IMR-90 (cell line): ENCODE measurements at regions not wholly inside any gene's neighbourhood (a gene's known extent, or its start where the extent isn't known, plus 50 kb on each side); places are given as distances from the start of the nearest gene placed in this dataset.

Experiments used
- ATAC-seq: fragments of 200-7000 bp; cut with Tn5 transposase; 2 replicates; pipeline ENCODE4 v1.9.1; 2020; ENCODE audit warnings: low read depth, mild to moderate bottlenecking, moderate library complexity
- BruUV-seq: library from RNA; stranded (reverse); fragments of 400-500 nt; replicated peaks from 2 replicates; lab custom pipeline; 2021; lab: Mats Ljungman, UMichigan
- CTCF ChIA-PET: fragments of 300-600 bp; formaldehyde crosslinking; extraction: SDS; loops from one replicate; lab custom pipeline; 2021; ENCODE audit warnings: antibody characterized with exemption; lab: Yijun Ruan, JAX
- POLR2A ChIA-PET: fragments of 300-600 bp; sonication (Branson Sonifier 250); formaldehyde crosslinking; loops from one replicate; lab custom pipeline; 2022; ENCODE audit warnings: antibody characterized with exemption; ENCODE audit not compliant: unreplicated experiment; lab: Charles Lee
- DNase-seq: peaks from one replicate; pipeline ENCODE4 v3.0.0; 2013
- H2AFZ ChIP-seq: replicated peaks from 2 replicates; pipeline ENCODE3; 2013; ENCODE audit warnings: low read length, mild to moderate bottlenecking; ENCODE audit not compliant: poor library complexity
- H2AK5ac ChIP-seq: 2 replicates; pipeline ENCODE4 v1.6.1; 2013; ENCODE audit warnings: low read depth, low read length, inconsistent platforms
- H2AK9ac ChIP-seq: replicated peaks from 2 replicates; pipeline ENCODE3; 2013; ENCODE audit warnings: mild to moderate bottlenecking, low read depth, low read length, moderate library complexity; ENCODE audit not compliant: poor library complexity
- H2BK120ac ChIP-seq: 2 replicates; pipeline ENCODE4 v1.6.1; 2013; ENCODE audit warnings: low read depth, low read length, inconsistent platforms
- H2BK15ac ChIP-seq: 3 replicates; pipeline ENCODE4 v1.6.1; 2013; ENCODE audit warnings: low read depth, low read length, inconsistent platforms
- H2BK20ac ChIP-seq: 2 replicates; pipeline ENCODE4 v1.6.1; 2013; ENCODE audit warnings: low read depth, mild to moderate bottlenecking, inconsistent platforms, low read length, moderate library complexity
- H2BK5ac ChIP-seq: 2 replicates; pipeline ENCODE4 v1.6.1; 2013; ENCODE audit warnings: mild to moderate bottlenecking, low read depth, low read length, inconsistent platforms; ENCODE audit not compliant: poor library complexity, severe bottlenecking
- H3K14ac ChIP-seq: replicated peaks from 2 replicates; pipeline ENCODE4 v1.6.1; 2013; ENCODE audit warnings: low read depth, low read length, inconsistent platforms
- H3K18ac ChIP-seq: 2 replicates; pipeline ENCODE4 v1.6.1; 2013; ENCODE audit warnings: low read depth, low read length, control low read depth
- H3K23ac ChIP-seq: 2 replicates; pipeline ENCODE4 v1.6.1; 2013; ENCODE audit warnings: low read depth, low read length, inconsistent platforms
- H3K27ac ChIP-seq: 2 replicates; pipeline ENCODE4 v1.5.1; 2013; ENCODE audit warnings: mild to moderate bottlenecking, control low read depth, low read length; ENCODE audit not compliant: insufficient read depth
- H3K27me3 ChIP-seq: 2 replicates; pipeline ENCODE4 v1.6.1; 2013; ENCODE audit warnings: low read length; ENCODE audit not compliant: control insufficient read depth, insufficient read depth
- H3K36me3 ChIP-seq: 2 replicates; pipeline ENCODE4 v1.6.1; 2013; ENCODE audit warnings: low read length, mixed read lengths; ENCODE audit not compliant: control insufficient read depth, insufficient read depth
- H3K4ac ChIP-seq: 2 replicates; pipeline ENCODE4 v1.6.1; 2013; ENCODE audit warnings: low read depth, low read length, inconsistent platforms
- H3K4me1 ChIP-seq: 2 replicates; pipeline ENCODE4 v1.6.1; 2013; ENCODE audit warnings: low read length, mixed read lengths; ENCODE audit not compliant: control insufficient read depth, insufficient read depth
- H3K4me2 ChIP-seq: 2 replicates; pipeline ENCODE4 v1.6.1; 2013; ENCODE audit warnings: low read depth, mild to moderate bottlenecking, control low read depth, low read length, moderate library complexity
- H3K4me3 ChIP-seq: 2 replicates; pipeline ENCODE4 v1.5.1; 2013; ENCODE audit warnings: low read depth, mild to moderate bottlenecking, control low read depth, low read length, moderate library complexity; ENCODE audit not compliant: insufficient read depth
- H3K56ac ChIP-seq: 2 replicates; pipeline ENCODE4 v1.6.1; 2013; ENCODE audit warnings: low read length, inconsistent platforms; ENCODE audit not compliant: insufficient read depth; ENCODE audit errors: extremely low read depth
- H3K79me1 ChIP-seq, 2 experiments: 2 replicates each; pipeline ENCODE4 v1.6.1; 2013; ENCODE audit warnings: low read length in 2 of 2, inconsistent platforms in 1 of 2, low read depth in 1 of 2
- H3K9ac ChIP-seq: 2 replicates; pipeline ENCODE4 v1.6.1; 2013; ENCODE audit warnings: low read depth, low read length, control low read depth
- H3K9me1 ChIP-seq: 2 replicates; pipeline ENCODE4 v1.6.1; 2013; ENCODE audit warnings: low read length, inconsistent platforms; ENCODE audit not compliant: insufficient read depth
- H3K9me3 ChIP-seq: 2 replicates; pipeline ENCODE4 v1.6.1; 2013; ENCODE audit warnings: low read length; ENCODE audit not compliant: control insufficient read depth, insufficient read depth
- H4K20me1 ChIP-seq: 2 replicates; pipeline ENCODE4 v1.6.1; 2013; ENCODE audit warnings: low read length, inconsistent platforms; ENCODE audit not compliant: insufficient read depth
- H4K5ac ChIP-seq: 2 replicates; pipeline ENCODE4 v1.6.1; 2013; ENCODE audit warnings: mild to moderate bottlenecking, low read depth, low read length, control low read depth
- H4K8ac ChIP-seq, 2 experiments: 2 replicates each; pipeline ENCODE4 v1.6.1; 2013; ENCODE audit warnings: low read depth in 2 of 2, low read length in 2 of 2, control low read depth in 1 of 2, inconsistent platforms in 1 of 2
- H4K91ac ChIP-seq: 2 replicates; pipeline ENCODE4 v1.6.1; 2013; ENCODE audit warnings: low read depth, low read length, inconsistent platforms; ENCODE audit not compliant: insufficient read depth
- MAZ ChIP-seq: IDR thresholded peaks from 2 replicates; pipeline ENCODE4 v1.6.1; 2012; ENCODE audit warnings: low read depth, mild to moderate bottlenecking, low read length, improper control_type of control experiment, moderate library complexity, borderline replicate concordance
- WGBS, 2 experiments: methylation state at CpG; one replicate each; pipeline versions ENCODE4 v1.1.5 to v1.1.7; 2013; ENCODE audit warnings: missing lambda C conversion rate in 2 of 2; ENCODE audit not compliant: insufficient read length in 1 of 2; ENCODE audit errors: extremely low coverage in 2 of 2; 5-methylcytosine and 5-hydroxymethylcytosine counted together
- dilution Hi-C: fragments of 300-500 bp; cut with HindIII; formaldehyde crosslinking; loops from one replicate; pipeline ENCODE4 v1.14.3; 2018; ENCODE audit warnings: low sequenced_read_pairs; ENCODE audit not compliant: unreplicated experiment
- in situ Hi-C: fragments of 300-500 bp; cut with MboI; formaldehyde crosslinking; loops from 3 replicates; pipeline ENCODE4 v1.14.3; 2019; ENCODE audit warnings: low sequenced_read_pairs, inconsistent platforms, mixed read lengths
- intact Hi-C: fragments of 100-400 bp; cut with micrococcal nuclease; formaldehyde crosslinking; loops from 2 replicates; pipeline ENCODE4 v1.10.0; 2022

- Histone ChIP-seq H3K9ac (no peak overlapping the region), H3K79me1 (no peaks in the 10 kb centered on the region), H3K4me1 (no peaks in the 10 kb centered on the region), H2AFZ (no peak overlapping the region), H4K8ac (no peak overlapping the region), H4K20me1 (no peaks in the 10 kb centered on the region), H3K4me3 (no peak overlapping the region), H3K56ac (no peak overlapping the region), H3K23ac (no peak overlapping the region), H3K9me3 (no peaks in the 10 kb centered on the region), H4K91ac (no peak overlapping the region), H4K5ac (no peak overlapping the region), H3K27ac (no peak overlapping the region), H2AK9ac (no peak overlapping the region), H3K27me3 (no peaks in the 10 kb centered on the region), H3K36me3 (no peaks in the 10 kb centered on the region), H2AK5ac (no peak overlapping the region), H2BK15ac (no peak overlapping the region), H3K9me1 (no peaks in the 10 kb centered on the region), H2BK5ac (no peak overlapping the region), H3K4ac (no peak overlapping the region), H2BK120ac (no peak overlapping the region), H3K18ac (no peak overlapping the region), H3K4me2 (no peak overlapping the region), H3K14ac (no peak overlapping the region), H2BK20ac (no peak overlapping the region)
- dilution Hi-C loops, result no loop called here
- no TSS peak for BruUV-seq
- in situ Hi-C loops, result no loop called here
- no CpG with 5 or more reads among the region's 4 CpGs for WGBS, 2 experiments
- no peak for TF ChIP-seq MAZ
- ChIA-PET POLR2A (no interaction called here), CTCF (no interaction called here)
- ATAC-seq, result no peak
- intact Hi-C loops, result no loop called here
- DNase-seq, result no peak
These were observed 79.0 kb downstream of the SOX3 start for GRCh38 chrX:140425712-140426395.
